H1 (cell line): ENCODE measurements at regions not wholly inside any gene's neighbourhood (a gene's known extent, or its start where the extent isn't known, plus 50 kb on each side); places are given as distances from the start of the nearest gene placed in this dataset.

Source experiments
- CTCF ChIA-PET: fragments of 300-600 bp; sonication (Branson Sonifier 250); formaldehyde crosslinking; loops from one replicate; lab custom pipeline; 2021; ENCODE audit not compliant: partially characterized antibody; lab: Charles Lee
- POLR2A ChIA-PET: fragments of 300-600 bp; sonication (Branson Sonifier 250); formaldehyde crosslinking; loops from one replicate; lab custom pipeline; 2021; ENCODE audit warnings: inconsistent platforms; ENCODE audit not compliant: partially characterized antibody; lab: Charles Lee
- DNase-seq, 2 experiments: peaks; one replicate each; pipeline versions ENCODE4 v3.0.0 to v3.0.0-alpha.2; 2010 to 2022; ENCODE audit warnings: low spot score in 2 of 2, low read depth in 1 of 2, mixed read lengths in 1 of 2
- FAIRE-seq: peaks from 2 replicates; lab custom pipeline; 2011; peaks lifted over from hg19 to GRCh38; lab: Jason Lieb, UNC
- H2AFZ ChIP-seq: 2 replicates; pipeline ENCODE4 v1.8.1; 2012; ENCODE audit warnings: low read length, inconsistent platforms
- H2AK5ac ChIP-seq: 2 replicates; pipeline ENCODE4 v1.6.1; 2013; ENCODE audit warnings: low read depth, low read length
- H2BK120ac ChIP-seq: replicated peaks from 2 replicates; pipeline ENCODE3; 2013; ENCODE audit warnings: low read depth, low read length, inconsistent platforms
- H2BK12ac ChIP-seq: 2 replicates; pipeline ENCODE4 v1.6.1; 2013; ENCODE audit warnings: low read depth, low read length
- H2BK15ac ChIP-seq: 2 replicates; pipeline ENCODE4 v1.6.1; 2013; ENCODE audit warnings: low read length
- H2BK20ac ChIP-seq: 2 replicates; pipeline ENCODE4 v1.6.1; 2013; ENCODE audit warnings: low read length
- H2BK5ac ChIP-seq: 2 replicates; pipeline ENCODE4 v1.6.1; 2013; ENCODE audit warnings: low read depth, low read length
- H3K14ac ChIP-seq: 2 replicates; pipeline ENCODE4 v1.6.1; 2013; ENCODE audit warnings: inconsistent platforms; ENCODE audit not compliant: insufficient read length
- H3K18ac ChIP-seq: 2 replicates; pipeline ENCODE4 v1.6.1; 2013; ENCODE audit warnings: low read length; ENCODE audit errors: extremely low read depth
- H3K23ac ChIP-seq: 2 replicates; pipeline ENCODE4 v1.6.1; 2013; ENCODE audit warnings: inconsistent platforms; ENCODE audit not compliant: insufficient read length
- H3K23me2 ChIP-seq: 2 replicates; pipeline ENCODE4 v1.6.1; 2013; ENCODE audit warnings: low read depth, low read length
- H3K27ac ChIP-seq: 2 replicates; pipeline ENCODE4 v1.6.1; 2011; ENCODE audit warnings: low read depth, low read length, inconsistent platforms
- H3K27me3 ChIP-seq, 4 experiments: replicated peaks in 1 of 4; 1 replicate in 1 of 4; 2 replicates in 3 of 4; pipeline versions ENCODE4 v1.6.1 to v1.8.1; 2011 to 2013; ENCODE audit warnings: low read length in 3 of 4, mild to moderate bottlenecking in 3 of 4, inconsistent platforms in 2 of 4, mixed read lengths in 2 of 4, moderate library complexity in 1 of 4; ENCODE audit not compliant: control insufficient read depth in 3 of 4, insufficient read depth in 3 of 4; ENCODE audit errors: extremely low read depth in 1 of 4
- H3K36me3 ChIP-seq, 4 experiments: 2 replicates each; pipeline versions ENCODE4 v1.6.1 to v1.8.1; 2011 to 2013; ENCODE audit warnings: mild to moderate bottlenecking in 4 of 4, low read length in 3 of 4, moderate library complexity in 2 of 4, control low read depth in 1 of 4, inconsistent platforms in 1 of 4; ENCODE audit not compliant: insufficient read depth in 4 of 4, control insufficient read depth in 2 of 4
- H3K4ac ChIP-seq: replicated peaks from 2 replicates; pipeline ENCODE3; 2013; ENCODE audit warnings: low read length, low read depth, mixed read lengths, inconsistent platforms; ENCODE audit not compliant: insufficient read length
- H3K4me1 ChIP-seq, 4 experiments: replicated peaks in 1 of 4; 1 replicate in 1 of 4; 2 replicates in 3 of 4; pipeline versions ENCODE4 v1.6.1 to v1.8.1; 2011 to 2013; ENCODE audit warnings: low read length in 3 of 4, inconsistent platforms in 2 of 4, mixed read lengths in 1 of 4; ENCODE audit not compliant: insufficient read depth in 4 of 4, control insufficient read depth in 3 of 4
- H3K4me2 ChIP-seq, 2 experiments: 2 replicates each; pipeline versions ENCODE4 v1.6.1 to v1.8.1; 2011 to 2013; ENCODE audit warnings: low read depth in 2 of 2, low read length in 2 of 2, control low read depth in 1 of 2, inconsistent platforms in 1 of 2, mild to moderate bottlenecking in 1 of 2; ENCODE audit not compliant: insufficient read depth in 1 of 2
- H3K4me3 ChIP-seq, 4 experiments: fragments of 200-600, 300-600 bp in 1 of 4; sonication (generic), shearing (Covaris generic), sonication (Bioruptor Twin) in 1 of 4; 2 replicates each; pipeline versions ENCODE4 v1.5.1 to v1.8.1; 2011 to 2016; ENCODE audit warnings: low read length in 4 of 4, low read depth in 3 of 4, control low read depth in 2 of 4, inconsistent platforms in 2 of 4, mild to moderate bottlenecking in 2 of 4, mixed read lengths in 1 of 4, moderate library complexity in 1 of 4; ENCODE audit not compliant: insufficient read depth in 2 of 4; ENCODE audit errors: extremely low read depth in 1 of 4
- H3K56ac ChIP-seq: replicated peaks from 2 replicates; pipeline ENCODE3; 2013; ENCODE audit warnings: low read depth, mild to moderate bottlenecking, mixed read lengths, low read length, inconsistent platforms; ENCODE audit not compliant: insufficient read length
- H3K79me1 ChIP-seq: 2 replicates; pipeline ENCODE4 v1.6.1; 2013; ENCODE audit warnings: low read depth, low read length, control low read depth
- H3K79me2 ChIP-seq, 2 experiments: 2 replicates each; pipeline versions ENCODE4 v1.6.1 to v1.8.1; 2012 to 2013; ENCODE audit warnings: low read length in 2 of 2, mild to moderate bottlenecking in 2 of 2, inconsistent platforms in 1 of 2; ENCODE audit not compliant: insufficient read depth in 2 of 2, control insufficient read depth in 1 of 2
- H3K9ac ChIP-seq, 4 experiments: replicated peaks in 1 of 4; 1 replicate in 1 of 4; 2 replicates in 3 of 4; pipeline versions ENCODE4 v1.6.1 to v1.8.1; 2011 to 2013; ENCODE audit warnings: low read depth in 3 of 4, low read length in 3 of 4, control low read depth in 2 of 4, mild to moderate bottlenecking in 2 of 4, moderate library complexity in 2 of 4, inconsistent platforms in 1 of 4; ENCODE audit errors: extremely low read depth in 1 of 4
- H3K9me3 ChIP-seq, 2 experiments: 2 replicates each; pipeline versions ENCODE4 v1.6.1 to v1.8.1; 2012 to 2013; ENCODE audit warnings: mild to moderate bottlenecking in 2 of 2, moderate library complexity in 2 of 2, control low read depth in 1 of 2, inconsistent platforms in 1 of 2, low read depth in 1 of 2, low read length in 1 of 2, mixed read lengths in 1 of 2; ENCODE audit not compliant: insufficient read depth in 2 of 2
- H4K20me1 ChIP-seq, 2 experiments: replicated peaks in 1 of 2; 2 replicates each; pipeline versions ENCODE3 to v1.8.1; 2011 to 2013; ENCODE audit warnings: inconsistent platforms in 2 of 2, low read length in 2 of 2, mild to moderate bottlenecking in 1 of 2; ENCODE audit not compliant: insufficient read depth in 2 of 2, control insufficient read depth in 1 of 2
- H4K5ac ChIP-seq: 2 replicates; pipeline ENCODE4 v1.6.1; 2013; ENCODE audit warnings: low read length, low read depth, mixed read lengths, inconsistent platforms; ENCODE audit not compliant: insufficient read length
- H4K8ac ChIP-seq: 2 replicates; pipeline ENCODE4 v1.8.0; 2013; ENCODE audit warnings: mild to moderate bottlenecking, moderate library complexity, low read length, inconsistent platforms; ENCODE audit not compliant: insufficient read depth; ENCODE audit errors: extremely low read depth
- H4K91ac ChIP-seq: replicated peaks from 2 replicates; pipeline ENCODE3; 2013; ENCODE audit warnings: low read length, mixed read lengths, inconsistent platforms; ENCODE audit not compliant: insufficient read length
- BCL11A ChIP-seq, 2 experiments: IDR thresholded peaks; one replicate each; pipeline ENCODE4 v1.6.1; 2011; ENCODE audit warnings: low read depth in 2 of 2, low read length in 2 of 2, mild to moderate bottlenecking in 2 of 2
- CREB1 ChIP-seq: IDR thresholded peaks from 2 replicates; pipeline ENCODE4 v1.6.1; 2012; ENCODE audit warnings: inconsistent platforms
- HDAC6 ChIP-seq: IDR thresholded peaks from one replicate; pipeline ENCODE4 v1.7.1; 2012; ENCODE audit warnings: low read depth, mild to moderate bottlenecking, inconsistent platforms, low read length, moderate library complexity
- SIN3A ChIP-seq, 2 experiments: IDR thresholded peaks in 1 of 2; conservative IDR thresholded peaks in 1 of 2; 2 replicates each; pipeline ENCODE4 v1.6.1; 2011 to 2012; ENCODE audit warnings: low read length in 2 of 2, improper control_type of control experiment in 1 of 2, low read depth in 1 of 2, mild to moderate bottlenecking in 1 of 2
- WGBS, 2 experiments: shearing (Covaris generic) in 1 of 2; methylation state at CpG; one replicate each; pipeline versions ENCODE4 v1.1.6 to v1.1.7; 2013 to 2015; ENCODE audit warnings: low lambda C conversion rate in 2 of 2, mixed read lengths in 2 of 2, inconsistent platforms in 1 of 2, low coverage in 1 of 2, missing lambda C conversion rate in 1 of 2; ENCODE audit not compliant: insufficient replicate concordance in 2 of 2, insufficient coverage in 1 of 2, insufficient read length in 1 of 2; ENCODE audit errors: extremely low coverage in 1 of 2, missing lambda C conversion rate in 1 of 2; 5-methylcytosine and 5-hydroxymethylcytosine counted together
- TF ChIP-seq, protein P1 (sequence below): IDR thresholded peaks from 2 replicates; pipeline ENCODE4 v1.6.1; 2012; ENCODE audit warnings: inconsistent platforms

DNA sequence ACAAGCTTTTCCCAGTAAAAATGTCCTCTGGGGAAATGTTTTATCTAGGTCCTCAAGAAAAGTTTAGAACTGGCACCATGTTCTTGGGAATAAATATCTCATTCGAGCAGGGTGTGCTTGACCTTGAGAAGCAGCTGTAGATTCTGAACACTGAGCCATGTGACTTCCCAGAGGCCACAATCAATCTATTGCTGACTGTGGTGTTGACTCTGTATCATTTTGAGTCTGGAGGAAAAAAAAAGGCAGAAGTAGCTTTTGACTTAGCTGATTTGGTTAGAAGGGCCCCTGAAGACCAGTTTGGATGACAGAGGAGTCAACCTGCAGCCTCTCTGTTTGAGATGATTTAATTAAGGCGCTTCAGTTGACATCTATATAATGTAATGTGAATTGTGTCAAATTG, 592.4 kb upstream of the SEL1L start:
- CTCF ChIA-PET, result no interaction called here
- no peak overlapping the region for H3K4me3 ChIP-seq
- POLR2A ChIA-PET, result no interaction called here
- H4K91ac ChIP-seq, result no peak overlapping the region
- H4K8ac ChIP-seq, result no peak overlapping the region
- no peak overlapping the region for H2BK12ac ChIP-seq
- H3K79me2 ChIP-seq, result no peaks in the 10 kb centered on the region
- H3K9me3 ChIP-seq, result no peaks in the 10 kb centered on the region
- H3K79me1 ChIP-seq, result no peaks in the 10 kb centered on the region
- DNase-seq (no peak), FAIRE-seq (no peak)
- H3K4me1 ChIP-seq, result no peaks in the 10 kb centered on the region
- H3K18ac ChIP-seq, result no peak overlapping the region
- no peak overlapping the region for H2BK15ac ChIP-seq
- peaks cover 0 to 1% of the 10 kb centered on the region in 2 experiments for H4K20me1 ChIP-seq
- H3K9ac ChIP-seq, result no peak overlapping the region
- H3K23me2 ChIP-seq, result no peaks in the 10 kb centered on the region
- no peak overlapping the region for H2AFZ ChIP-seq
- no peak overlapping the region for H3K23ac ChIP-seq
- no peak overlapping the region for H4K5ac ChIP-seq
- no peak overlapping the region for H2BK5ac ChIP-seq
- no peak overlapping the region for H3K14ac ChIP-seq
- no peak overlapping the region for H2BK20ac ChIP-seq
- H3K4ac ChIP-seq, result no peak overlapping the region
- H2AK5ac ChIP-seq, result no peak overlapping the region
- H2BK120ac ChIP-seq, result no peak overlapping the region
- H3K36me3 ChIP-seq, result no peaks in the 10 kb centered on the region
- no peaks in the 10 kb centered on the region for H3K27me3 ChIP-seq
- H3K56ac ChIP-seq, result no peak overlapping the region
- WGBS, 2 experiments, result 97% methylated on average over 2 of the region's 2 CpGs; no CpG with 5 or more reads in 1 of the 2 experiments
- H3K27ac ChIP-seq, result no peak overlapping the region
- no peak overlapping the region for H3K4me2 ChIP-seq
- TF ChIP-seq HDAC6, result no peak
- no peak for TF ChIP-seq BCL11A (IDR thresholded peaks at IDR 0.05; ENCODE audit: low read depth in 2 of 2, low read length in 2 of 2)
- no peak for TF ChIP-seq CREB1
- no peak for TF ChIP-seq SIN3A (conservative IDR thresholded peaks at IDR 0.05 in 1 of 2, IDR thresholded peaks at IDR 0.05 in 1 of 2; ENCODE audit: low read depth in 1 of 2, low read length in 2 of 2)
- TF ChIP-seq, protein P1, sequence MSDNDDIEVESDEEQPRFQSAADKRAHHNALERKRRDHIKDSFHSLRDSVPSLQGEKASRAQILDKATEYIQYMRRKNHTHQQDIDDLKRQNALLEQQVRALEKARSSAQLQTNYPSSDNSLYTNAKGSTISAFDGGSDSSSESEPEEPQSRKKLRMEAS, result no peak
